ENCODE measurements at regions not wholly inside any gene's neighbourhood (a gene's known extent, or its start where the extent isn't known, plus 50 kb on each side); places are given as distances from the start of the nearest gene placed in this dataset.

GRCh38 chr1:192512426-192513162 lies 63.0 kb upstream of the RGS1 start:
- TF ChIP-seq CTCF (IDR thresholded peaks at IDR 0.05) (no peak), POLR2A (IDR thresholded peaks at IDR 0.05) (no peak)

Measured in prostate gland (tissue), 2 donors.